D341Med (cell line): ENCODE measurements at regions not wholly inside any gene's neighbourhood (a gene's known extent, or its start where the extent isn't known, plus 50 kb on each side); places are given as distances from the start of the nearest gene placed in this dataset.
A peak's percentile ranks its signal among the peaks of the same experiment; 100 is the strongest.

Experiments used
- DNase-seq: peaks from one replicate; pipeline ENCODE4 v3.0.0; 2012; ENCODE audit warnings: low spot score

DNA sequence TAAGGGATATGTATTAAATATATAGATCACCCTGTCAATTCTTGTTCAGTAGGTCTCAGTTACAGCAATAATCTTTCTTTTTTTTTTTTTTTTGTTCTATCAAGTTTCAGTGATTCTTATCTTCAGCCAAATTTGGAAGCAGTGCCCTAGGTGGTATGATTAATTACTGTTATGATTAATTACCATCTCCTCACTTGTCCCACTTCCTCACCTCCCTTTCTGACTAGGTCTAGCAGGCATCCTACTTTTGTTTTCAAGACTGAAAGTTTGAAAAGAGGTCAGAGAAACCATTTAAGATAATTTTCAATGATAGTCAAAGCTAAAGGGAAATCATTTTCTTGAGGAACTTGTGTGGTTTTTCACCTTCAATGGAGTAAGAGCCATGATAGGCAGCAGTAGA lies 144.0 kb upstream of the CNTN4 start:
- DNase-seq, result no peak

DNA sequence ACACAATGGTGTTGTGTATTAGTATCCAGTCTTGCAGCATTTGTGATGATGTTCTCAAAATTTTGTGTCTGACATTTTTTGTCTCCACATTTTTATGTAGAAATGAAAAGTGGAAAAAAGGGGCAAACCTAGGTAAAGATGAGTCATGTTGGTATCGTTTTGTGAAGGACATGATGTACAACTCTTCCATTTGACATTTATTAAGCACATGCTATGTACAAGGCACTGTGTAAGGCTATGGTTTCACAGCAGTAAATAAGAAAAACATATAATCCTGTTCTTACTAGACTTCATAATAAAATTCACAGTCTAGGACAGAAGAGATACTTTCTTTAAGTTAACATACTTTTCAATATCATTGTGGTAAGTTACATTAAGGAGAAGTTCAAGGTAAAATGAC lies 143.5 kb upstream of the CNTN4 start:
- DNase-seq, result no peak

- DNase-seq, result no peak
Measured at GRCh38 chr3:1955750-1956149, 142.9 kb upstream of the CNTN4 start.

- DNase-seq, result no peak
Measured at GRCh38 chr3:1960506-1960905, 138.2 kb upstream of the CNTN4 start.

DNA sequence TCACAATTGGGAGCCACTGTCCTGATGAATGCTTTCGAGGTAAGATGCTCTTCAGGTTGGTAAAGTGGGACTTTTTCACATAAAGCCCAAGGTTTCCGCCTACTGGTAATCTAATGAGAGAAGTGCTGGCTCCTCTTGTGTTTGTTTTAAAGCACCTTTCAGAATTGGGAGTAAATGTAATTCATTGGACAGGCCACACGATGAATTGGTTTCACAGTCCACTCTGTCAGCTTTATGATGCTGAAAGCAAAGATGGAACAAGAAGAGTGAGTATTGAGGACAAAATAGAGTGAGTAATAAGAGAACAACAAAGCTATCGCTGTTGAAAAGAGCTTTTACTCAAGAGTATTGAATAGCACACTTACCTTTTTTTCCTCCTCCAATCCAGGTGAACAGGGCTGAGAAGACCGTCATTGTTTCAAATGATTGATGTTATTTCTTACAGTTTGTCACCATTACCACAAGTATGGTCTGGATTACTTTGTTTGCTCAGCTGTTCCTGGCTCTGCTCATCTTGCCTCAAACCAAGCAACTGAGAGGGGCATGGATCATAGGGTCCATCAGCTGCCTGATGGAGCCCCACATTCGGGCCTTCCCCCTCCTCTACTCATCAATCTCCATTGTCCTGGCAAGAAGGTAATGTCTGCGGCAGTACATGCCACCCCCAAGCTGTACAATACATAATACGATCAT lies 136.1 kb upstream of the CNTN4 start:
- DNase-seq, result no peak

GRCh38 chr3:1963896-1964295 lies 134.8 kb upstream of the CNTN4 start:
- no peak for DNase-seq

- DNase-seq, result no peak
Measured at GRCh38 chr3:1967525-1967924, 131.1 kb upstream of the CNTN4 start.

GRCh38 chr3:1969281-1969680 lies 129.4 kb upstream of the CNTN4 start:
- no peak for DNase-seq

- no peak for DNase-seq
Measured at GRCh38 chr3:1971780-1972179, 126.9 kb upstream of the CNTN4 start.

DNA sequence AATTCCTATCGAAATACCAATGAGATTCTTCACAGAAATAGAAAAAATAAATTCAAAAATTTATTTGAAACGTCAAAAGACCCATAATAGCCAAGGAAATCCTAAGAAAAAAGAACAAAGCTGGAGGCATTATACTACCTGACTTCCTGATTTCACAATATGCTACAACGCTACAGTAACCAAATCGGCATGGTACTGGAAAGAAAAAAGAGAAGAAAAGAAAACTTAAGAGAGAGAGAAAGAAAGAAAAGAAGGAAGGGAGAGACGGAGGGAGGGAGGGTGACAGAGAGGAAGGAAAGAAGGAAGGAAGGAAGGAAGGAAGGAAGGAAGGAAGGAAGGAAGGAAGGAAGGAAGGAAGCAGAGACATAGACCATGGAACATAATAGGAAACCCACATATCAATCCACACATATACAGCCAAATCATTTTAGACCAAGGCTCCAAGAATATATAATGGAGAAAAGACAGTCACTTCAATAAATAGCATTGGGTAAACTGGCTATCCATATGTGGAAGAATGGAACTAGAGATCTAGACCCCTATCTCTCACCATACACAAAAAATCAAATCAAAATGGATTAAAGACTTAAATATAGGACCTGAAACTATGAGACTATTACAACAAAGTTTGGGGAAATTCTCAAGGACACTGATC lies 118.6 kb upstream of the CNTN4 start:
- DNase-seq, result no peak

- DNase-seq, result peak; percentile 55
Measured at GRCh38 chr3:1987980-1988379, 110.7 kb upstream of the CNTN4 start.

- no peak for DNase-seq
Measured at GRCh38 chr3:1998739-1999138, 99.9 kb upstream of the CNTN4 start.

DNA sequence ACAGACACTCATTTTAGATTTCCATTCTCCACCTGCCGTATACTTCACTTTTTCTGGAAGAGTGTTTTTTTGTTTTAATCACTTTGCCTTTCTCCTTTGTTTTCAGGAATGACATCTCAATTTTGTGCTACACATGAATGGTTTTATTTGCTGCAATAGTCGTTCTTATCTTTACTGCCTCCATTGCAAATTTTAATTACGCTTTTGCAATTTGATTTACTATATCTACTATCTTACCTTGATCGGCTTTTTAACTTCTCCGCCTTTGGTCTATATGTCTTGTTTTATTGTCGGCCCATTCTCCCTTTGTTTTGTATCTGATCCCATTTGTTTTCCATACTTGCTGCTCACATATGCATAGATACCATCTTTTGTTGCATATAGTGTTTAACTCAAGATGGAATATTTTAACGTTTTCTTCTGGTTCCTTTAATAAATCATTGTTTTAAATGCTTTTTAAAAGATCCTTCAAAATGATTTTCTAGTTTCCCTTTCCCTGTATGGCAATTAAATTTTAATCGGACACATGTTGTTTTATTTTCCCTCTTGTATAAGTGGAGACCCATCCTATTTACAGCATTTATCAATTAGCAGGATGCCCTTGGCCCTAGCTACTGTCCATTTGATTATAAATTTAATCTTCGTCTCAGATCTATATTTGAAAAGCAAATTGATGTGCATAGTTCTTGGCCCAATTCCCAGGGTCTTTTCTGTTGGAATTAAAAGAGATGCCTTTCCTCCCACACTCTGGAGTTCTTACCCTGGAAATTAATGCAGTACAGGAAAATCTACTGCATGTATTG lies 97.2 kb upstream of the CNTN4 start:
- no peak for DNase-seq

GRCh38 chr3:2023959-2024358 lies 74.7 kb upstream of the CNTN4 start:
- DNase-seq, result no peak

DNA sequence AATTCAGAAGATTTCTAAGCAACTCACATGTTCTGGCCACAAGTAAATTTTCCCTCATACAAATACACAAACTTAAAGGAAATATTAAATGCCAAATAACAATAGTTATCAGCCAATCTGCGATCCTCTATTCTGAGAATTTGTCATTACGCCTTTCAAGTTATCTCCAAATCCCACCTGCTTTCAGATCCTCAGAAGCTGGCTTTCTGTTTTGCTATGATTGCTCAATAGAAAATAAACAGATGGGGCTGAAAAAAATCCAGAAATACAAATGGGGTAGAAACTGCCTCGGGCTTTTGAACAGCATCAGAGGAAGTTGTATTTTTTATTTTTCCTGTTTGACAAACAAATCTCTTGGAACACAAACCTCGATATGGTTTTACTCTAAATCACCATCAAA lies 74.0 kb upstream of the CNTN4 start:
- no peak for DNase-seq

GRCh38 chr3:2029559-2029958 lies 69.1 kb upstream of the CNTN4 start:
- DNase-seq, result no peak

DNA sequence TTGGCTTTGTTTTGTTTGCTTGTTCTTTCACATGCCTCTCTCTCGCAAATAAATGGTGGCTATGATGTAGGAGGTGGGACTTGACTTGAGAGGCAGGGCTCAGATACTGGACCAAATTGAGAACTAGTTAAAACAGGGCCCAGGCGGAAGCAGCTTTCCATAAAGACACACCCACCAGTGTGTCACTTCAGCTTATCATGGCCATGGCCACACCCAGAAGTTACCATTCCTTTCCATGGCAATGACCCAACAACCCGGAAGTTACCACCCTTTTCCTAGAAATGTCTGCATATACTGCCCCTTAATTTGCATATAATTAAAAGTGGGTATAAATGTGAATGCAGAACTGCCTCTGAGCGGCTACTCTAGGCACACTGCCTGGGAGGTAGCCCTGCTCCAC lies 62.6 kb upstream of the CNTN4 start:
- DNase-seq, result no peak

GRCh38 chr3:2041931-2042330 lies 56.7 kb upstream of the CNTN4 start:
- no peak for DNase-seq
